ENCODE measurements at regions not wholly inside any gene's neighbourhood (a gene's known extent, or its start where the extent isn't known, plus 50 kb on each side); places are given as distances from the start of the nearest gene placed in this dataset.

GRCh38 chr4:188904617-188905016 is 765.4 kb downstream of the TRIML1 start:
- in situ Hi-C loops (cut with HindIII; ENCODE audit: low pct_unique_long_range_greater_than_20kb, low sequenced_read_pairs): no loop called here
- H3K27me3 ChIP-seq (ENCODE audit: control insufficient read depth, insufficient read depth, low read length): no peaks in the 10 kb centered on the region
- no peak for DNase-seq (ENCODE audit: low read depth, low spot score)
- H3K36me3 ChIP-seq (ENCODE audit: control insufficient read depth, insufficient read depth, low read length): no peaks in the 10 kb centered on the region
- TF ChIP-seq CTCF (IDR thresholded peaks at IDR 0.05): no peak
- TF ChIP-seq REST (IDR thresholded peaks at IDR 0.05; ENCODE audit: insufficient read depth in 1 of 2, low read depth in 2 of 2, low read length in 1 of 2): no peak
- no peak for TF ChIP-seq TCF7L2 (IDR thresholded peaks at IDR 0.05; ENCODE audit: low read depth, low read length)
- no peak for TF ChIP-seq SIN3A (IDR thresholded peaks at IDR 0.05; ENCODE audit: borderline replicate concordance, insufficient read depth, low read depth, low read length)
- TF ChIP-seq POLR2AphosphoS5 (IDR thresholded peaks at IDR 0.05; ENCODE audit: low read depth, low read length): no peak
- ChIA-PET POLR2A (no interaction called here), CTCF (no interaction called here)
- H3K27ac ChIP-seq (ENCODE audit: low read length): no peak overlapping the region
- intact Hi-C loops (cut with micrococcal nuclease; ENCODE audit: unreplicated experiment): no loop called here
- BruUV-seq (replicated peaks): no TSS peak
- H3K4me3 ChIP-seq (ENCODE audit: low read depth in 2 of 2, low read length in 2 of 2): no peak overlapping the region
- no peak for ATAC-seq
- H3K9me3 ChIP-seq (ENCODE audit: control insufficient read depth, insufficient read depth, low read depth, low read length): no peaks in the 10 kb centered on the region
- no peaks in the 10 kb centered on the region for H3K4me1 ChIP-seq (ENCODE audit: control insufficient read depth, insufficient read depth, low read length)

- CTCF ChIA-PET: no interaction called here
- ATAC-seq (no peak), DNase-seq (ENCODE audit: low read depth, low spot score) (no peak)
- POLR2A ChIA-PET: no interaction called here
- no peaks in the 10 kb centered on the region for H3K9me3 ChIP-seq (ENCODE audit: control insufficient read depth, insufficient read depth, low read depth, low read length)
- no peak overlapping the region for H3K27ac ChIP-seq (ENCODE audit: low read length)
- no peaks in the 10 kb centered on the region for H3K36me3 ChIP-seq (ENCODE audit: control insufficient read depth, insufficient read depth, low read length)
- in situ Hi-C loops (cut with HindIII; ENCODE audit: low pct_unique_long_range_greater_than_20kb, low sequenced_read_pairs): no loop called here
- no TSS peak for BruUV-seq (replicated peaks)
- no peaks in the 10 kb centered on the region for H3K4me1 ChIP-seq (ENCODE audit: control insufficient read depth, insufficient read depth, low read length)
- intact Hi-C loops (cut with micrococcal nuclease; ENCODE audit: unreplicated experiment): no loop called here
- no peak for TF ChIP-seq TCF7L2 (IDR thresholded peaks at IDR 0.05; ENCODE audit: low read depth, low read length)
- no peak for TF ChIP-seq POLR2AphosphoS5 (IDR thresholded peaks at IDR 0.05; ENCODE audit: low read depth, low read length)
- TF ChIP-seq REST (IDR thresholded peaks at IDR 0.05; ENCODE audit: insufficient read depth in 1 of 2, low read depth in 2 of 2, low read length in 1 of 2): no peak
- no peak for TF ChIP-seq SIN3A (IDR thresholded peaks at IDR 0.05; ENCODE audit: borderline replicate concordance, insufficient read depth, low read depth, low read length)
- TF ChIP-seq CTCF (IDR thresholded peaks at IDR 0.05): no peak
- H3K27me3 ChIP-seq (ENCODE audit: control insufficient read depth, insufficient read depth, low read length): no peaks in the 10 kb centered on the region
- H3K4me3 ChIP-seq (ENCODE audit: low read depth in 2 of 2, low read length in 2 of 2): no peak overlapping the region
Observed at GRCh38 chr4:188905248-188905647, 766.0 kb downstream of the TRIML1 start.
